NT2/D1 (cell line): ENCODE measurements at regions not wholly inside any gene's neighbourhood (a gene's known extent, or its start where the extent isn't known, plus 50 kb on each side); places are given as distances from the start of the nearest gene placed in this dataset.

Source experiments
- DNase-seq: peaks from one replicate; pipeline ENCODE4 v3.0.0-alpha.2; 2011; ENCODE audit warnings: low read depth, low spot score
- H3K27me3 ChIP-seq: 2 replicates; pipeline ENCODE4 v1.6.0; 2011; ENCODE audit warnings: mild to moderate bottlenecking; ENCODE audit not compliant: insufficient read length, insufficient read depth
- H3K36me3 ChIP-seq: 2 replicates; pipeline ENCODE4 v1.6.1; 2011; ENCODE audit warnings: mild to moderate bottlenecking, low read length, mixed read lengths; ENCODE audit not compliant: insufficient read depth, insufficient read length
- H3K4me1 ChIP-seq: 2 replicates; pipeline ENCODE4 v1.5.1; 2011; ENCODE audit not compliant: insufficient read depth, insufficient read length
- H3K4me3 ChIP-seq: 2 replicates; pipeline ENCODE4 v1.5.1; 2011; ENCODE audit warnings: low read depth; ENCODE audit not compliant: insufficient read length
- H3K9ac ChIP-seq: 2 replicates; pipeline ENCODE4 v1.6.0; 2011; ENCODE audit warnings: low read depth; ENCODE audit not compliant: insufficient read length
- H3K9me3 ChIP-seq: 2 replicates; pipeline ENCODE4 v1.5.1; 2011; ENCODE audit warnings: mild to moderate bottlenecking, low read length; ENCODE audit not compliant: insufficient read depth
- SUZ12 ChIP-seq: IDR thresholded peaks from 2 replicates; pipeline ENCODE4 v1.6.1; 2011; ENCODE audit not compliant: insufficient read length, insufficient read depth; ENCODE audit errors: extremely low read depth
- YY1 ChIP-seq: IDR thresholded peaks from 2 replicates; pipeline ENCODE4 v1.6.1; 2011; ENCODE audit not compliant: insufficient read length, insufficient read depth
- ZNF274 ChIP-seq: IDR thresholded peaks from 2 replicates; pipeline ENCODE4 v1.6.1; 2011; ENCODE audit warnings: mild to moderate bottlenecking, low read depth, low read length

DNA sequence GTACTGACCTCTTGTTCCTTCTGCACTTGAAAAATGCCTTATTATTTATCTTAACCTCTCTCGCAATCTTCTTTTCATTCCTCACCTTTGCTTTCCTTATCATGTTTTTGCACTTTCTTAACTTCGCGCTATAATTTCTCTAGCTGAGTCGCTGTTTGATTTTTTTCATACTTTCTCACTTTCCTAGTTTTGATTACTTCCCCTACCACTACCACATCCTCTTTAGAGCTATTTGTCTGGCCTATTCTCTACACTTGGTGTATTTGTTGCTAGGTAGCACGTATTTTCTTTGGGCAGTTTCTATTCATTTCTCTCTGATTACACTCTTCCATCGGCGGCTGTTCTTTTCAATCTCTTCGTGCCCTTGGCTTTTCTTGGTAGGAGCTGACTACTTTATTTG is 611.8 kb downstream of the BNC2 start:
- TF ChIP-seq YY1: no peak
- TF ChIP-seq SUZ12: no peak
- H3K4me3 ChIP-seq: no peak overlapping the region
- H3K27me3 ChIP-seq: no peaks in the 10 kb centered on the region
- no peaks in the 10 kb centered on the region for H3K36me3 ChIP-seq
- no peak for DNase-seq
- H3K4me1 ChIP-seq: peaks cover 4% of the 10 kb centered on the region
- no peaks in the 10 kb centered on the region for H3K9me3 ChIP-seq
- no peak overlapping the region for H3K9ac ChIP-seq

GRCh38 chr9:16262477-16263261 is 607.8 kb downstream of the BNC2 start:
- Histone ChIP-seq H3K9ac (no peak overlapping the region), H3K4me3 (no peak overlapping the region), H3K36me3 (no peaks in the 10 kb centered on the region), H3K4me1 (peaks cover 4% of the 10 kb centered on the region), H3K9me3 (peaks cover 7% of the 10 kb centered on the region; the same call in 1 of the 2 replicates), H3K27me3 (no peaks in the 10 kb centered on the region)
- DNase-seq: no peak
- no peak for TF ChIP-seq ZNF274
- no peak for TF ChIP-seq YY1
- no peak for TF ChIP-seq SUZ12

- peaks cover 7% of the 10 kb centered on the region; the same call in 1 of the 2 replicates for H3K9me3 ChIP-seq
- no peaks in the 10 kb centered on the region for H3K36me3 ChIP-seq
- H3K4me1 ChIP-seq: peaks cover 4% of the 10 kb centered on the region
- no peak for DNase-seq
- H3K27me3 ChIP-seq: no peaks in the 10 kb centered on the region
- TF ChIP-seq SUZ12 (no peak), ZNF274 (no peak), YY1 (no peak)
- no peak overlapping the region for H3K4me3 ChIP-seq
- no peak overlapping the region for H3K9ac ChIP-seq
Observed at GRCh38 chr9:16265688-16266087, 604.8 kb downstream of the BNC2 start.

DNA sequence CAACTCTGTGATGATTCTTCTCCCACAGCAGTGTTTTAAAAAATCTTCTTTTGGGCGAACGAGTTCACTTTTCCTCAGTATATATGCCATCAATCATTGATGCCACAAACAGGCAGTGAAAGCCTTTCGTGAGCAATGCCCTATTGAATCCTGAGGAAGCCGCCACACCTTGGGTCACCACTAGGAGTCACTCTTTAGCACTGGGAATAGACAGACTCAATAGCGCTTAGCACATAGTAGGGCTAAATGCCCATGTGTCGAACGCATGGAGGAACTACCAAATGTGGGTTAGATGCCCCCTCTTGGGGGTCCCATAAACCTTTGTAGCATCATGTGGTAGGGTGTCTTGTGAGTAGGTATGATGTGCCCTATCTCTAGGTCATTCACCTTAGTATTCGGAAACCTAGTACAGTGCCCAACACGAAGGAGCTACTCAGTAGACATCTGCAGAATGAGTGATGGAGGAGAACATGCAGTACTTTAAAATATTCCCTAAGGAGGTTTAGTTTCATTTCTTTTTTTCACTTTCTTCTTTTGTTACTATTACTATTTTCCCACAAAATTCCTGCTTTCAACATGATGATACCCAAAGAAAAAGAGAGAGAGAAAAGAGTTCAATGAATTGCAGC is 603.7 kb downstream of the BNC2 start:
- H3K4me3 ChIP-seq: no peak overlapping the region

DNA sequence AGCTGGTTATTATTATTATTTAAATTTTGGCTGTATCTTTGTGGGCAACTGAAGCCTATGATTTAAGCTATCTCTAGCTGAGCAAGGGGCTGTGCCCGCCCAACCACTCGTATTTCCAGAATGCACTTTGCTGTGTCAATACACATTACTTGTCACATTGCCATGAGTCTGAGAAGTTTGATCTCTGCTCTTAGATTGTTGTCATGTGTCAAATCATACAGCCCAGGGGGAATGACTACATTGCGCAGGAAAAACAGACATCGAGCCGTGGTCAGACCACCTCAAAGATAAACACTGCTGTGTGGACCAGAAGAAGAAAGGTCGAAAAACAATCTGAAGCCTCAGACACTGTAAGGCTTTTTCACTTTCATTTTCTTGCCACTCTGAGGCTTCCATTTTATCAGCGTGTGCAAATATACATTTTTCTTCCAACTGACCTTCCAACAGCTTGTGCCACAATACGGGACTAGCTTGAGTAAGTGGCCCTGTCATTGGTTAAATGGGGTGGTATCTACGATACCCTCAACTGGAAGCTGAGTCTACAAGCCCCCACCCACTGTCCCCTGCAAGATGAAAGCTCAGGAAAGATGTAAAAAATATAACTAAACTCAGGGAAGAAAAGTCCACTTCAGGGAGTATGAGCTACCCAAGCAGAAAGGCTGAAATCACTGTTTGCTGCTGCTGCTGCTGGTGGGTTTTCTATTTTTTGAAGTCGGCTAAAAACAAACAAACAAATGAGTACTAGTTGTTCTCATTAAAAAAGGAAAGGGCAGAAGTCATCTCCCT is 603.0 kb downstream of the BNC2 start:
- no peak overlapping the region for H3K4me3 ChIP-seq
- H3K4me1 ChIP-seq: peaks cover under 1% of the 10 kb centered on the region
- no peaks in the 10 kb centered on the region for H3K36me3 ChIP-seq
- TF ChIP-seq SUZ12 (no peak), ZNF274 (no peak), YY1 (no peak)
- no peak overlapping the region for H3K9ac ChIP-seq
- no peak for DNase-seq
- no peaks in the 10 kb centered on the region for H3K27me3 ChIP-seq
- H3K9me3 ChIP-seq: peaks cover 7% of the 10 kb centered on the region; the same call in 1 of the 2 replicates

More for the DNA sequence above, 603.7 kb downstream of the BNC2 start:
- peak; percentile 28 for DNase-seq
- Histone ChIP-seq H3K36me3 (no peaks in the 10 kb centered on the region), H3K27me3 (no peaks in the 10 kb centered on the region), H3K9me3 (peaks cover 7% of the 10 kb centered on the region; the same call in 1 of the 2 replicates), H3K9ac (no peak overlapping the region), H3K4me1 (peaks cover 4% of the 10 kb centered on the region)
- TF ChIP-seq ZNF274 (no peak), YY1 (no peak), SUZ12 (no peak)

DNA sequence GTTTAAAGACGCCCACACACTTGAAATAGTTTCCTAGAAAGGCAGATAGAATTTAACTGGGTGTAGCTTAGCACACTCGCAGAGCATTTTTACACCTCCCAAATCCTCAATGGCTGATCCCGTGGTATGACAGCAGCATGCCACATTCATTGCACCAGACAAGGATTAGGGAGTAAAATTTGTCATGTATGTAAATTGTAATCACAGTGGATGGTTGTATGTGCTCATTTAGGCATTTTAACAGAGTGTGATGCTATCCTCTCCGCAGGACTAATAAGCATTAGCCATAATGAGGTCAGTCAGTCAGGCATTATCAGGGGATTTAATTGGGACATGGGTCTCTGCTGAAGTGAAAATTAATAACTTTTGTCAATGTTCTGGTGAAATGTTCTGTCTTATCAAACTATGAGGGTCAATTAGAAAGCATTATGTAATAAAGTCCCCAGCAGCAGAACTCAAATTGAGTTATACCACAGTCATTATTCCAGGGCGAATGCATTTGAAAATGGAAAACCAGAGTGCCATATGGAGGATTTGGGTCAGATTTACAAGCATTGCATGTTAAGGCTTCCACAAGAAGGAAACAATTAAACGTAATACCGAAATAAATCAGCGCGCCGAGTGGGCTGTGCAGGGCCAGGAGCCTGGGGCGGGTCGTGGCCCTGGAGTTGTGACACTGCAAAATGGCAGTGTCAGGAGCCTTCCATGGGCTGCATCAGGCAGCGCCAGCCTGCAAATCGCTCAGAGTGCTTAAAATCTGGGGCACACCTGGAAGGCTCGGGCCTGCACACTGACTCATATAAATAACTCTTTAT is 602.2 kb downstream of the BNC2 start:
- DNase-seq: no peak
- no peaks in the 10 kb centered on the region for H3K4me1 ChIP-seq
- no peaks in the 10 kb centered on the region for H3K36me3 ChIP-seq
- no peak overlapping the region for H3K4me3 ChIP-seq
- no peaks in the 10 kb centered on the region for H3K27me3 ChIP-seq
- no peak for TF ChIP-seq ZNF274
- no peak for TF ChIP-seq YY1
- TF ChIP-seq SUZ12: no peak
- no peak overlapping the region for H3K9ac ChIP-seq
- peaks cover 7% of the 10 kb centered on the region; the same call in 1 of the 2 replicates for H3K9me3 ChIP-seq
